Neural cell (in vitro differentiated cells): ENCODE measurements at regions not wholly inside any gene's neighbourhood (a gene's known extent, or its start where the extent isn't known, plus 50 kb on each side); places are given as distances from the start of the nearest gene placed in this dataset.

Experiments used
- H2AFZ ChIP-seq: fragments of 200-600, 300-800 bp; sonication (generic), shearing (Covaris generic); 2 replicates; pipeline ENCODE4 v1.6.0; 2014; ENCODE audit warnings: low read depth, mild to moderate bottlenecking, antibody characterized with exemption, low read length, moderate library complexity
- H3F3A ChIP-seq: fragments of 200-600 bp; shearing (Covaris generic); 2 replicates; pipeline ENCODE4 v1.6.1; 2016; ENCODE audit warnings: mild to moderate bottlenecking, moderate library complexity, mixed read lengths, antibody characterized with exemption, low read length; ENCODE audit not compliant: insufficient read depth, poor library complexity, severe bottlenecking
- H3K27ac ChIP-seq: fragments of 200-600, 300-800 bp; sonication (generic), shearing (Covaris generic); 2 replicates; pipeline ENCODE4 v1.5.1; 2014; ENCODE audit warnings: mild to moderate bottlenecking, low read length, moderate library complexity
- H3K27me3 ChIP-seq: fragments of 300-800, 200-600 bp; sonication (generic), shearing (Covaris generic); 2 replicates; pipeline ENCODE4 v1.6.0; 2014; ENCODE audit warnings: mild to moderate bottlenecking, low read depth, low read length, moderate library complexity; ENCODE audit not compliant: insufficient read depth
- H3K36me3 ChIP-seq: fragments of 300-800, 200-600 bp; sonication (generic), shearing (Covaris generic); 2 replicates; pipeline ENCODE4 v1.5.1; 2014; ENCODE audit warnings: mild to moderate bottlenecking, antibody characterized with exemption, low read length, moderate library complexity; ENCODE audit not compliant: insufficient read depth
- H3K4me2 ChIP-seq: fragments of 300-800, 200-600 bp; sonication (generic), shearing (Covaris generic); 2 replicates; pipeline ENCODE4 v1.6.0; 2014; ENCODE audit warnings: mild to moderate bottlenecking, low read length
- H3K4me3 ChIP-seq: fragments of 300-800, 200-600 bp; sonication (generic), shearing (Covaris generic); 2 replicates; pipeline ENCODE4 v1.5.1; 2014; ENCODE audit warnings: mild to moderate bottlenecking, low read length, moderate library complexity
- H3K79me2 ChIP-seq: fragments of 200-600 bp; shearing (Covaris generic); replicated peaks from 2 replicates; pipeline ENCODE4 v1.6.0; 2014; ENCODE audit warnings: mild to moderate bottlenecking, low read length, moderate library complexity; ENCODE audit not compliant: insufficient read depth
- H3K9ac ChIP-seq: fragments of 300-800, 200-600 bp; sonication (generic), shearing (Covaris generic); 2 replicates; pipeline ENCODE4 v1.6.1; 2016; ENCODE audit warnings: mild to moderate bottlenecking, low read length, mixed read lengths
- H3K9me2 ChIP-seq: fragments of 200-600 bp; shearing (Covaris generic); 2 replicates; pipeline ENCODE4 v1.6.1; 2016; ENCODE audit warnings: mild to moderate bottlenecking, low read length, mixed read lengths; ENCODE audit not compliant: insufficient read depth
- H3K9me3 ChIP-seq: fragments of 200-600, 300-800 bp; sonication (generic), shearing (Covaris generic); 2 replicates; pipeline ENCODE4 v1.6.1; 2016; ENCODE audit warnings: mild to moderate bottlenecking, mixed run types, low read length, moderate library complexity, mixed read lengths
- H4K20me1 ChIP-seq: fragments of 200-600 bp; shearing (Covaris generic); 2 replicates; pipeline ENCODE4 v1.6.1; 2016; ENCODE audit warnings: mild to moderate bottlenecking, mixed run types; ENCODE audit not compliant: insufficient read depth
- CTCF ChIP-seq: fragments of 450-650 bp; IDR thresholded peaks from 2 replicates; pipeline ENCODE4 v1.5.1; 2014; ENCODE audit warnings: antibody characterized with exemption, mild to moderate bottlenecking, moderate library complexity; ENCODE audit not compliant: poor library complexity, severe bottlenecking
- EP300 ChIP-seq: fragments of 450-650 bp; conservative IDR thresholded peaks from 2 replicates; pipeline ENCODE4 v1.6.1; 2014; ENCODE audit warnings: antibody characterized with exemption, mild to moderate bottlenecking, moderate library complexity; ENCODE audit not compliant: poor library complexity, severe bottlenecking
- EZH2 ChIP-seq: fragments of 200-600, 300-800 bp; shearing (Covaris generic), sonication (generic); IDR thresholded peaks from 2 replicates; pipeline ENCODE4 v1.6.1; 2014; ENCODE audit warnings: antibody characterized with exemption, low read length, borderline replicate concordance, mild to moderate bottlenecking; ENCODE audit not compliant: insufficient read depth, poor library complexity, severe bottlenecking
- MXI1 ChIP-seq: fragments of 450-650 bp; conservative IDR thresholded peaks from 2 replicates; pipeline ENCODE4 v1.6.1; 2014; ENCODE audit warnings: antibody characterized with exemption, mild to moderate bottlenecking; ENCODE audit not compliant: poor library complexity, severe bottlenecking
- POLR2AphosphoS5 ChIP-seq: IDR thresholded peaks from 2 replicates; pipeline ENCODE4 v1.6.1; 2012
- RAD21 ChIP-seq: fragments of 450-650 bp; conservative IDR thresholded peaks from 2 replicates; pipeline ENCODE4 v1.6.1; 2014; ENCODE audit warnings: antibody characterized with exemption, mild to moderate bottlenecking, moderate library complexity
- SMC3 ChIP-seq: fragments of 450-650 bp; conservative IDR thresholded peaks from 2 replicates; pipeline ENCODE4 v1.6.1; 2014; ENCODE audit warnings: antibody characterized with exemption, mild to moderate bottlenecking, moderate library complexity; ENCODE audit not compliant: poor library complexity
- TAF1 ChIP-seq: IDR thresholded peaks from 2 replicates; pipeline ENCODE4 v1.6.1; 2012; ENCODE audit warnings: low read depth
- TF ChIP-seq, protein P1 (sequence below): IDR thresholded peaks from 2 replicates; pipeline ENCODE4 v1.6.1; 2012; ENCODE audit warnings: borderline replicate concordance

GRCh38 chr7:18268571-18268970, 227.0 kb upstream of the HDAC9 start:
- TF ChIP-seq POLR2AphosphoS5 (no peak), TAF1 (no peak), RAD21 (no peak), EZH2 (no peak), EP300 (no peak), MXI1 (no peak), CTCF (no peak), SMC3 (no peak)
- TF ChIP-seq, protein P1, sequence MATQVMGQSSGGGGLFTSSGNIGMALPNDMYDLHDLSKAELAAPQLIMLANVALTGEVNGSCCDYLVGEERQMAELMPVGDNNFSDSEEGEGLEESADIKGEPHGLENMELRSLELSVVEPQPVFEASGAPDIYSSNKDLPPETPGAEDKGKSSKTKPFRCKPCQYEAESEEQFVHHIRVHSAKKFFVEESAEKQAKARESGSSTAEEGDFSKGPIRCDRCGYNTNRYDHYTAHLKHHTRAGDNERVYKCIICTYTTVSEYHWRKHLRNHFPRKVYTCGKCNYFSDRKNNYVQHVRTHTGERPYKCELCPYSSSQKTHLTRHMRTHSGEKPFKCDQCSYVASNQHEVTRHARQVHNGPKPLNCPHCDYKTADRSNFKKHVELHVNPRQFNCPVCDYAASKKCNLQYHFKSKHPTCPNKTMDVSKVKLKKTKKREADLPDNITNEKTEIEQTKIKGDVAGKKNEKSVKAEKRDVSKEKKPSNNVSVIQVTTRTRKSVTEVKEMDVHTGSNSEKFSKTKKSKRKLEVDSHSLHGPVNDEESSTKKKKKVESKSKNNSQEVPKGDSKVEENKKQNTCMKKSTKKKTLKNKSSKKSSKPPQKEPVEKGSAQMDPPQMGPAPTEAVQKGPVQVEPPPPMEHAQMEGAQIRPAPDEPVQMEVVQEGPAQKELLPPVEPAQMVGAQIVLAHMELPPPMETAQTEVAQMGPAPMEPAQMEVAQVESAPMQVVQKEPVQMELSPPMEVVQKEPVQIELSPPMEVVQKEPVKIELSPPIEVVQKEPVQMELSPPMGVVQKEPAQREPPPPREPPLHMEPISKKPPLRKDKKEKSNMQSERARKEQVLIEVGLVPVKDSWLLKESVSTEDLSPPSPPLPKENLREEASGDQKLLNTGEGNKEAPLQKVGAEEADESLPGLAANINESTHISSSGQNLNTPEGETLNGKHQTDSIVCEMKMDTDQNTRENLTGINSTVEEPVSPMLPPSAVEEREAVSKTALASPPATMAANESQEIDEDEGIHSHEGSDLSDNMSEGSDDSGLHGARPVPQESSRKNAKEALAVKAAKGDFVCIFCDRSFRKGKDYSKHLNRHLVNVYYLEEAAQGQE, result no peak

GRCh38 chr7:18276380-18276779, 219.2 kb upstream of the HDAC9 start:
- no peak overlapping the region for H3K9ac ChIP-seq
- no peaks in the 10 kb centered on the region for H3F3A ChIP-seq
- no peaks in the 10 kb centered on the region for H3K36me3 ChIP-seq
- no peak overlapping the region for H3K4me2 ChIP-seq
- no peaks in the 10 kb centered on the region for H3K9me2 ChIP-seq
- no peaks in the 10 kb centered on the region for H4K20me1 ChIP-seq
- H3K9me3 ChIP-seq, result no peaks in the 10 kb centered on the region
- H2AFZ ChIP-seq, result no peak overlapping the region
- no peaks in the 10 kb centered on the region for H3K79me2 ChIP-seq
- peak overlapping the region; percentile 37 for H3K27ac ChIP-seq
- no peak overlapping the region for H3K4me3 ChIP-seq
- H3K27me3 ChIP-seq, result no peaks in the 10 kb centered on the region
- no peak for TF ChIP-seq RAD21
- no peak for TF ChIP-seq SMC3
- peak; percentile 99 for TF ChIP-seq EP300
- no peak for TF ChIP-seq MXI1
- peak; percentile 54 for TF ChIP-seq CTCF
- TF ChIP-seq EZH2, result no peak
- TF ChIP-seq, protein P1, result peak; percentile 67
- no peak for TF ChIP-seq TAF1
- peak; percentile 95 for TF ChIP-seq POLR2AphosphoS5

More at GRCh38 chr7:18268571-18268970, 227.0 kb upstream of the HDAC9 start:
- H3K27ac ChIP-seq, result no peak overlapping the region
- H3K36me3 ChIP-seq, result no peaks in the 10 kb centered on the region
- H3K9me2 ChIP-seq, result no peaks in the 10 kb centered on the region
- no peak overlapping the region for H3K4me3 ChIP-seq
- H3K9ac ChIP-seq, result no peak overlapping the region
- H2AFZ ChIP-seq, result no peak overlapping the region
- no peaks in the 10 kb centered on the region for H3F3A ChIP-seq
- H3K27me3 ChIP-seq, result no peaks in the 10 kb centered on the region
- no peaks in the 10 kb centered on the region for H3K79me2 ChIP-seq
- no peak overlapping the region for H3K4me2 ChIP-seq
- H4K20me1 ChIP-seq, result no peaks in the 10 kb centered on the region
- no peaks in the 10 kb centered on the region for H3K9me3 ChIP-seq
